ENCODE measurements at regions not wholly inside any gene's neighbourhood (a gene's known extent, or its start where the extent isn't known, plus 50 kb on each side); places are given as distances from the start of the nearest gene placed in this dataset.
"Not testable (repeated sequence)": the region's sequence is repeated elsewhere in the genome, so short reads cannot be mapped to it uniquely, and the experiment has no call there.

- no peak for DNase-seq
- Histone ChIP-seq H3K4me1 (no peaks in the 10 kb centered on the region), H3K4me3 (no peak overlapping the region), H3K27me3 (no peaks in the 10 kb centered on the region), H3K36me3 (no peaks in the 10 kb centered on the region), H3K27ac (no peak overlapping the region), H3K9me3 (no peaks in the 10 kb centered on the region)
- TF ChIP-seq POLR2A (IDR thresholded peaks at IDR 0.05) = no peak
- TF ChIP-seq CTCF (IDR thresholded peaks at IDR 0.05) = no peak
Observed at GRCh38 chr6:141195251-141195832, 937.4 kb upstream of the GJE1 start.

GRCh38 chr6:141183368-141183767 is 949.4 kb upstream of the GJE1 start:
- no peak overlapping the region for H3K27ac ChIP-seq
- H3K9me3 ChIP-seq = no peaks in the 10 kb centered on the region
- no peaks in the 10 kb centered on the region for H3K4me1 ChIP-seq
- H3K4me3 ChIP-seq = no peak overlapping the region
- no peak for DNase-seq
- no peaks in the 10 kb centered on the region for H3K27me3 ChIP-seq
- H3K36me3 ChIP-seq = no peaks in the 10 kb centered on the region
- TF ChIP-seq CTCF (IDR thresholded peaks at IDR 0.05) (no peak), POLR2A (IDR thresholded peaks at IDR 0.05) (no peak)

- H3K4me1 ChIP-seq, H3K9me3 ChIP-seq, H3K36me3 ChIP-seq, DNase-seq, H3K27ac ChIP-seq, H3K27me3 ChIP-seq, H3K4me3 ChIP-seq: not testable (repeated sequence)
Observed at GRCh38 chr6:141175458-141175857, 957.3 kb upstream of the GJE1 start.

- no peaks in the 10 kb centered on the region for H3K36me3 ChIP-seq
- H3K9me3 ChIP-seq = no peaks in the 10 kb centered on the region
- DNase-seq = no peak
- H3K27me3 ChIP-seq = no peaks in the 10 kb centered on the region
- TF ChIP-seq POLR2A (IDR thresholded peaks at IDR 0.05) = no peak
- TF ChIP-seq CTCF (IDR thresholded peaks at IDR 0.05) = no peak
- no peaks in the 10 kb centered on the region for H3K4me1 ChIP-seq
- no peak overlapping the region for H3K27ac ChIP-seq
- H3K4me3 ChIP-seq = no peak overlapping the region
Observed at GRCh38 chr6:141174932-141175331, 957.8 kb upstream of the GJE1 start.

- no peaks in the 10 kb centered on the region for H3K36me3 ChIP-seq
- H3K27ac ChIP-seq = no peak overlapping the region
- DNase-seq = no peak
- H3K27me3 ChIP-seq = no peaks in the 10 kb centered on the region
- H3K4me1 ChIP-seq = no peaks in the 10 kb centered on the region
- no peaks in the 10 kb centered on the region for H3K9me3 ChIP-seq
- TF ChIP-seq CTCF (IDR thresholded peaks at IDR 0.05) (no peak), POLR2A (IDR thresholded peaks at IDR 0.05) (no peak)
- H3K4me3 ChIP-seq = no peak overlapping the region
Observed at GRCh38 chr6:141173529-141173928, 959.2 kb upstream of the GJE1 start.

- TF ChIP-seq CTCF (IDR thresholded peaks at IDR 0.05) (no peak), POLR2A (IDR thresholded peaks at IDR 0.05) (no peak)
- Histone ChIP-seq H3K27ac (no peak overlapping the region), H3K9me3 (no peaks in the 10 kb centered on the region)
Observed at GRCh38 chr6:141169419-141169818, 963.3 kb upstream of the GJE1 start.

More at GRCh38 chr6:141169419-141169818, 963.3 kb upstream of the GJE1 start:
- H3K4me1 ChIP-seq = peaks cover 0 to 4% (median 0%) of the 10 kb centered on the region in 4 donors
- H3K36me3 ChIP-seq = no peaks in the 10 kb centered on the region
- DNase-seq = no peak
- no peaks in the 10 kb centered on the region for H3K27me3 ChIP-seq
- no peak overlapping the region for H3K4me3 ChIP-seq

All from Peyer's patch (tissue), 4 donors.